ENCODE measurements at regions not wholly inside any gene's neighbourhood (a gene's known extent, or its start where the extent isn't known, plus 50 kb on each side); places are given as distances from the start of the nearest gene placed in this dataset.

DNA sequence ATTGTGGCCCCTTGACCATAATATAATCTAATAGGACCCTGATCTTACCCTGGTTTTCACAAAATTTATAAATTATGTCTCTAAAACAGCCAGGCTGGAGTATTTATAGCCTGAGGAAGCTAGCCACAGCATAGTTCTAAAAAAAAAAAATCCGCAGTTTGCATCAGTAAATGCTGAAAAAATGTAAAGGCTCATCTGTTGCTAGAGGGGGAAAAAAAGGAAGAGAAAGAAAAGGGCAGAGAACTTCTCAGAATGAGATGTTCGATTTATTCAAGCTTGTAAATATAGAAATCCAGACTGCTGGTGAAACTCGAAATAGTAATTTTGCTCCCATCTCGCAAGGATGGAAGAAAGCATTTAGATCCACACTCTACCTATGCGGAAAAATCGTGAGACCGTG, 467.5 kb downstream of the NTRK2 start:
- Histone ChIP-seq H4K20me1 (ENCODE audit: insufficient read depth, low read length) (no peaks in the 10 kb centered on the region), H3K4me3 (replicated peaks in 1 of 3; ENCODE audit: low read depth in 2 of 3, low read length in 3 of 3) (no peak overlapping the region), H3K27me3 (ENCODE audit: control insufficient read depth in 2 of 2, insufficient read depth in 2 of 2, low read length in 2 of 2) (no peaks in the 10 kb centered on the region), H3K4me1 (ENCODE audit: control insufficient read depth in 1 of 2, insufficient read depth in 2 of 2, low read length in 2 of 2) (no peaks in the 10 kb centered on the region), H2AFZ (ENCODE audit: insufficient read depth, low read depth, low read length, poor library complexity, severe bottlenecking) (no peak overlapping the region), H3K79me2 (ENCODE audit: insufficient read depth, low read length) (no peaks in the 10 kb centered on the region), H3K27ac (ENCODE audit: low read depth in 1 of 2, low read length in 2 of 2) (no peak overlapping the region), H3K36me3 (replicated peaks in 1 of 2; ENCODE audit: control insufficient read depth in 1 of 2, insufficient read depth in 2 of 2, low read length in 2 of 2) (no peaks in the 10 kb centered on the region), H3K9ac (ENCODE audit: insufficient read depth, low read length, poor library complexity, severe bottlenecking) (no peak overlapping the region), H3K9me3 (replicated peaks in 1 of 2; ENCODE audit: control insufficient read depth in 1 of 2, insufficient read depth in 1 of 2, low read length in 2 of 2) (peaks cover 0 to 3% of the 10 kb centered on the region in 2 donors), H3K4me2 (replicated peaks; ENCODE audit: extremely low read depth, low read length, poor library complexity, severe bottlenecking) (no peak overlapping the region)
- Mint-ChIP-seq H3K36me3 (no peaks in the 10 kb centered on the region), H3K27me3 (ENCODE audit: low read depth in 3 of 3) (peaks cover 2 to 6% (median 5%) of the 10 kb centered on the region in 3 donors), H3K9me3 (peaks cover 0 to 8% (median 3%) of the 10 kb centered on the region in 7 donors), H3K4me1 (no peaks in the 10 kb centered on the region), H3K4me3 (no peak overlapping the region), H3K27ac (no peak overlapping the region)
- TF ChIP-seq, protein P1, sequence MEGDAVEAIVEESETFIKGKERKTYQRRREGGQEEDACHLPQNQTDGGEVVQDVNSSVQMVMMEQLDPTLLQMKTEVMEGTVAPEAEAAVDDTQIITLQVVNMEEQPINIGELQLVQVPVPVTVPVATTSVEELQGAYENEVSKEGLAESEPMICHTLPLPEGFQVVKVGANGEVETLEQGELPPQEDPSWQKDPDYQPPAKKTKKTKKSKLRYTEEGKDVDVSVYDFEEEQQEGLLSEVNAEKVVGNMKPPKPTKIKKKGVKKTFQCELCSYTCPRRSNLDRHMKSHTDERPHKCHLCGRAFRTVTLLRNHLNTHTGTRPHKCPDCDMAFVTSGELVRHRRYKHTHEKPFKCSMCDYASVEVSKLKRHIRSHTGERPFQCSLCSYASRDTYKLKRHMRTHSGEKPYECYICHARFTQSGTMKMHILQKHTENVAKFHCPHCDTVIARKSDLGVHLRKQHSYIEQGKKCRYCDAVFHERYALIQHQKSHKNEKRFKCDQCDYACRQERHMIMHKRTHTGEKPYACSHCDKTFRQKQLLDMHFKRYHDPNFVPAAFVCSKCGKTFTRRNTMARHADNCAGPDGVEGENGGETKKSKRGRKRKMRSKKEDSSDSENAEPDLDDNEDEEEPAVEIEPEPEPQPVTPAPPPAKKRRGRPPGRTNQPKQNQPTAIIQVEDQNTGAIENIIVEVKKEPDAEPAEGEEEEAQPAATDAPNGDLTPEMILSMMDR (IDR thresholded peaks at IDR 0.05): no peak
- 86% methylated on average over 5 of the region's 7 CpGs for WGBS (ENCODE audit: insufficient coverage)
- intact Hi-C loops (cut with micrococcal nuclease): no loop called here
- DNase-seq: no peak

DNA sequence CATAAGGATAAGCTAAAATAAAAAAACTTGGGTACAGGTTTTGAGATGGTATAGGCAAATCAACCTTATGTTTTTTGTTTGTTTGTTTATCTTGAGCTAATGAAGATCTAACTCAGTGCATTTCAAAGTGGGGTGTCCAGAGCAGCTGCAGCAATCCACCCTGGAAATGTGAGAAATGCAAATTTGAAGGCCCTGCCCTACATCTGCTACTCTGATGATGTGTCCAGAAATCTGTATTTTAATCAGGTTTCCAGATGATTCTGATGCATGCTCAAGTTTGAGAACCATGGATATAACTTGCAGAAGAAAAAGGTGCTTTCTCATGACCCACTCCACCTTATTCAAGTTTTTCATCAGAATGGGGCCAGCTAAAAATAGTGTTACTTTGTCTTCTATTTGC, 467.0 kb downstream of the NTRK2 start:
- no peak overlapping the region for H3K4me3 ChIP-seq (replicated peaks in 1 of 3; ENCODE audit: low read depth in 2 of 3, low read length in 3 of 3)
- Mint-ChIP-seq H3K36me3 (no peaks in the 10 kb centered on the region), H3K27ac (no peak overlapping the region), H3K4me1 (no peaks in the 10 kb centered on the region), H3K9me3 (peaks cover 0 to 8% (median 3%) of the 10 kb centered on the region in 7 donors), H3K4me3 (no peak overlapping the region), H3K27me3 (ENCODE audit: low read depth in 3 of 3) (peaks cover 2 to 6% (median 5%) of the 10 kb centered on the region in 3 donors)
- H3K9me3 ChIP-seq (replicated peaks in 1 of 2; ENCODE audit: control insufficient read depth in 1 of 2, insufficient read depth in 1 of 2, low read length in 2 of 2): peaks cover 0 to 3% of the 10 kb centered on the region in 2 donors
- TF ChIP-seq, protein P1 (IDR thresholded peaks at IDR 0.05): no peak
- no peaks in the 10 kb centered on the region for H3K4me1 ChIP-seq (ENCODE audit: control insufficient read depth in 1 of 2, insufficient read depth in 2 of 2, low read length in 2 of 2)
- H3K27ac ChIP-seq (ENCODE audit: low read depth in 1 of 2, low read length in 2 of 2): no peak overlapping the region
- no peaks in the 10 kb centered on the region for H3K36me3 ChIP-seq (replicated peaks in 1 of 2; ENCODE audit: control insufficient read depth in 1 of 2, insufficient read depth in 2 of 2, low read length in 2 of 2)
- H4K20me1 ChIP-seq (ENCODE audit: insufficient read depth, low read length): no peaks in the 10 kb centered on the region
- intact Hi-C loops (cut with micrococcal nuclease): no loop called here
- H2AFZ ChIP-seq (ENCODE audit: insufficient read depth, low read depth, low read length, poor library complexity, severe bottlenecking): no peak overlapping the region
- no peaks in the 10 kb centered on the region for H3K79me2 ChIP-seq (ENCODE audit: insufficient read depth, low read length)
- no peaks in the 10 kb centered on the region for H3K27me3 ChIP-seq (ENCODE audit: control insufficient read depth in 2 of 2, insufficient read depth in 2 of 2, low read length in 2 of 2)
- no peak overlapping the region for H3K9ac ChIP-seq (ENCODE audit: insufficient read depth, low read length, poor library complexity, severe bottlenecking)
- no peak overlapping the region for H3K4me2 ChIP-seq (replicated peaks; ENCODE audit: extremely low read depth, low read length, poor library complexity, severe bottlenecking)
- no peak for DNase-seq

All from CD14-positive monocyte (primary cell).